Keratinocyte (primary cell): ENCODE measurements at regions not wholly inside any gene's neighbourhood (a gene's known extent, or its start where the extent isn't known, plus 50 kb on each side); places are given as distances from the start of the nearest gene placed in this dataset.

Experiments used
- DNase-seq: peaks from one replicate; pipeline ENCODE4 v3.0.0-alpha.2; 2011; ENCODE audit warnings: low read depth, missing footprints, low spot score
- FAIRE-seq: peaks from 2 replicates; lab custom pipeline; 2011; peaks lifted over from hg19 to GRCh38; lab: Jason Lieb, UNC
- H2AFZ ChIP-seq: 2 replicates; pipeline ENCODE4 v1.6.0; 2012; ENCODE audit warnings: low read length, control low read depth, inconsistent platforms; ENCODE audit not compliant: control insufficient read depth
- H3K27ac ChIP-seq: 2 replicates; pipeline ENCODE4 v1.5.1; 2011; ENCODE audit warnings: low read length; ENCODE audit not compliant: control insufficient read depth, insufficient read depth
- H3K27me3 ChIP-seq: 3 replicates; pipeline ENCODE4 v1.6.0; 2011; ENCODE audit warnings: low read length; ENCODE audit not compliant: control insufficient read depth, insufficient read depth; ENCODE audit errors: extremely low read depth
- H3K36me3 ChIP-seq, 2 experiments: 2 replicates in 1 of 2; 3 replicates in 1 of 2; pipeline ENCODE4 v1.5.1; 2011; ENCODE audit warnings: low read length in 2 of 2, mild to moderate bottlenecking in 1 of 2; ENCODE audit not compliant: control insufficient read depth in 2 of 2, insufficient read depth in 2 of 2; ENCODE audit errors: extremely low read depth in 1 of 2
- H3K4me1 ChIP-seq: 3 replicates; pipeline ENCODE4 v1.5.1; 2011; ENCODE audit warnings: low read length; ENCODE audit not compliant: control insufficient read depth, insufficient read depth; ENCODE audit errors: extremely low read depth
- H3K4me2 ChIP-seq: 3 replicates; pipeline ENCODE4 v1.6.0; 2011; ENCODE audit warnings: low read depth, low read length; ENCODE audit not compliant: control insufficient read depth, insufficient read depth; ENCODE audit errors: extremely low read depth
- H3K4me3 ChIP-seq, 3 experiments: fragments of 200-600 bp in 1 of 3; sonication (generic) in 1 of 3; 2 replicates in 2 of 3; 3 replicates in 1 of 3; pipeline ENCODE4 v1.5.1; 2011 to 2016; ENCODE audit warnings: low read length in 3 of 3, mild to moderate bottlenecking in 3 of 3, control low read depth in 2 of 3, inconsistent platforms in 1 of 3, low read depth in 1 of 3, mixed read lengths in 1 of 3, mixed run types in 1 of 3, moderate library complexity in 1 of 3; ENCODE audit not compliant: control insufficient read depth in 2 of 3, insufficient read depth in 2 of 3; ENCODE audit errors: extremely low read depth in 1 of 3
- H3K79me2 ChIP-seq: 2 replicates; pipeline ENCODE4 v1.6.0; 2012; ENCODE audit warnings: low read length; ENCODE audit not compliant: control insufficient read depth, insufficient read depth
- H3K9ac ChIP-seq: 3 replicates; pipeline ENCODE4 v1.6.0; 2011; ENCODE audit warnings: low read length; ENCODE audit not compliant: control insufficient read depth, insufficient read depth; ENCODE audit errors: extremely low read depth
- H3K9me1 ChIP-seq: 3 replicates; pipeline ENCODE4 v1.6.0; 2011; ENCODE audit warnings: low read length; ENCODE audit not compliant: control insufficient read depth, insufficient read depth; ENCODE audit errors: extremely low read depth
- H3K9me3 ChIP-seq: 2 replicates; pipeline ENCODE4 v1.5.1; 2012; ENCODE audit warnings: low read depth, low read length; ENCODE audit not compliant: control insufficient read depth
- H4K20me1 ChIP-seq: 3 replicates; pipeline ENCODE4 v1.6.0; 2011; ENCODE audit warnings: low read length; ENCODE audit not compliant: control insufficient read depth, insufficient read depth; ENCODE audit errors: extremely low read depth
- EZH2 ChIP-seq: IDR thresholded peaks from one replicate; pipeline ENCODE4 v1.6.1; 2012; ENCODE audit warnings: inconsistent platforms, mild to moderate bottlenecking, low read length, moderate library complexity
- dilution Hi-C: fragments of 300-500 bp; cut with MboI; formaldehyde crosslinking; loops from one replicate; pipeline ENCODE4 v1.7.0; 2020; ENCODE audit warnings: low sequenced_read_pairs; ENCODE audit not compliant: extremely low pct_ligation_motif_present
- TF ChIP-seq, protein P1 (sequence below), 3 experiments: IDR thresholded peaks in 1 of 3; conservative IDR thresholded peaks in 1 of 3; optimal IDR thresholded peaks in 1 of 3; 2 replicates in 2 of 3; 3 replicates in 1 of 3; pipeline versions ENCODE3 to v1.5.1; 2011; ENCODE audit warnings: low read length in 3 of 3, mild to moderate bottlenecking in 3 of 3, moderate library complexity in 2 of 3, control low read depth in 1 of 3, inconsistent platforms in 1 of 3; ENCODE audit not compliant: insufficient read depth in 2 of 3; ENCODE audit errors: extremely low read depth in 1 of 3

- Histone ChIP-seq H3K36me3 (no peaks in the 10 kb centered on the region), H3K4me1 (peaks cover 13% of the 10 kb centered on the region), H2AFZ (no peak overlapping the region), H3K79me2 (no peaks in the 10 kb centered on the region), H3K4me3 (no peak overlapping the region), H4K20me1 (no peaks in the 10 kb centered on the region), H3K4me2 (no peak overlapping the region), H3K9me1 (no peaks in the 10 kb centered on the region), H3K27ac (no peak overlapping the region), H3K9me3 (no peaks in the 10 kb centered on the region), H3K27me3 (no peaks in the 10 kb centered on the region), H3K9ac (no peak overlapping the region)
- no peak for DNase-seq
- no peak for TF ChIP-seq EZH2
- TF ChIP-seq, protein P1, sequence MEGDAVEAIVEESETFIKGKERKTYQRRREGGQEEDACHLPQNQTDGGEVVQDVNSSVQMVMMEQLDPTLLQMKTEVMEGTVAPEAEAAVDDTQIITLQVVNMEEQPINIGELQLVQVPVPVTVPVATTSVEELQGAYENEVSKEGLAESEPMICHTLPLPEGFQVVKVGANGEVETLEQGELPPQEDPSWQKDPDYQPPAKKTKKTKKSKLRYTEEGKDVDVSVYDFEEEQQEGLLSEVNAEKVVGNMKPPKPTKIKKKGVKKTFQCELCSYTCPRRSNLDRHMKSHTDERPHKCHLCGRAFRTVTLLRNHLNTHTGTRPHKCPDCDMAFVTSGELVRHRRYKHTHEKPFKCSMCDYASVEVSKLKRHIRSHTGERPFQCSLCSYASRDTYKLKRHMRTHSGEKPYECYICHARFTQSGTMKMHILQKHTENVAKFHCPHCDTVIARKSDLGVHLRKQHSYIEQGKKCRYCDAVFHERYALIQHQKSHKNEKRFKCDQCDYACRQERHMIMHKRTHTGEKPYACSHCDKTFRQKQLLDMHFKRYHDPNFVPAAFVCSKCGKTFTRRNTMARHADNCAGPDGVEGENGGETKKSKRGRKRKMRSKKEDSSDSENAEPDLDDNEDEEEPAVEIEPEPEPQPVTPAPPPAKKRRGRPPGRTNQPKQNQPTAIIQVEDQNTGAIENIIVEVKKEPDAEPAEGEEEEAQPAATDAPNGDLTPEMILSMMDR (optimal IDR thresholded peaks at IDR 0.05 in 1 of 3, IDR thresholded peaks at IDR 0.05 in 1 of 3, conservative IDR thresholded peaks at IDR 0.05 in 1 of 3; ENCODE audit: extremely low read depth in 1 of 3, insufficient read depth in 2 of 3, low read length in 3 of 3), result no peak
- no peak for FAIRE-seq
- dilution Hi-C loops, result no loop called here
Observed at GRCh38 chr1:106995970-106996369, 60.5 kb upstream of the PRMT6 start.

- TF ChIP-seq EZH2, result no peak
- TF ChIP-seq, protein P1 (optimal IDR thresholded peaks at IDR 0.05 in 1 of 3, IDR thresholded peaks at IDR 0.05 in 1 of 3, conservative IDR thresholded peaks at IDR 0.05 in 1 of 3; ENCODE audit: extremely low read depth in 1 of 3, insufficient read depth in 2 of 3, low read length in 3 of 3), result no peak
- DNase-seq (peak; percentile 33), FAIRE-seq (peak; percentile 100)
- peak overlapping the region in 2 of 3 experiments; percentile 17 to 32 for H3K4me3 ChIP-seq
- H3K4me1 ChIP-seq, result peaks cover 14% of the 10 kb centered on the region
- H3K4me2 ChIP-seq, result peak overlapping the region; percentile 67
- no peaks in the 10 kb centered on the region for H3K9me3 ChIP-seq
- H3K27me3 ChIP-seq, result no peaks in the 10 kb centered on the region
- dilution Hi-C loops, result no loop called here
- peak overlapping the region; percentile 67 for H2AFZ ChIP-seq
- H3K79me2 ChIP-seq, result no peaks in the 10 kb centered on the region
- H3K9ac ChIP-seq, result peak overlapping the region; percentile 20
- no peaks in the 10 kb centered on the region for H3K36me3 ChIP-seq
- H3K9me1 ChIP-seq, result no peaks in the 10 kb centered on the region
- H4K20me1 ChIP-seq, result no peaks in the 10 kb centered on the region
- peak overlapping the region; percentile 22 for H3K27ac ChIP-seq
Observed at GRCh38 chr1:106998431-106999002, 58.0 kb upstream of the PRMT6 start.
